Stimulated activated CD8-positive, alpha-beta memory T cell treated with anti-CD3 and anti-CD28 coated beads, Interleukin-4, amount 100 ng/mL, for 48 hours (primary cell): ENCODE measurements at regions not wholly inside any gene's neighbourhood (a gene's known extent, or its start where the extent isn't known, plus 50 kb on each side); places are given as distances from the start of the nearest gene placed in this dataset.
"Not testable (repeated sequence)": the region's sequence is repeated elsewhere in the genome, so short reads cannot be mapped to it uniquely, and the experiment has no call there.

Experiments
- DNase-seq: peaks from one replicate; pipeline ENCODE4 v3.0.0-alpha.2; 2020

DNA sequence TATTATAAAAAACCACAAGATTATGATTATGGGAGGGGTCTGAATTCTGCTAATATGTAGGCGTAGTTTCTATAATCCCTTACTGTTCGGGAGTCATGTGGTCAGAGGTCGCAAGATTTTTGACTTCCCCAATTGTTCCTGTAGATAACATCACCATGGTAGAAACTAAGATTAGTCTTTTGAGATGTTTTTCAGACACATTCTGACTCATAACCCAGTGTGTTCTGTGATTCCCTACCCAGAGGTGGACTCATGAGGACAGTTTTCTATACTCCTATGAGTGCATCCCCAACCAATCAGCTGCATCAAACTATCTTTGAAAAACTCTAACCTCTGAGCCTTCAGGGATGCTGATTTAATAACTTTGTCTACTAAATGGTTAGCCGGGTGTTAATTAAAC, 175.5 kb downstream of the RFPL4B start:
- DNase-seq: no peak

GRCh38 chr6:112524071-112524470, 176.9 kb downstream of the RFPL4B start:
- no peak for DNase-seq

DNA sequence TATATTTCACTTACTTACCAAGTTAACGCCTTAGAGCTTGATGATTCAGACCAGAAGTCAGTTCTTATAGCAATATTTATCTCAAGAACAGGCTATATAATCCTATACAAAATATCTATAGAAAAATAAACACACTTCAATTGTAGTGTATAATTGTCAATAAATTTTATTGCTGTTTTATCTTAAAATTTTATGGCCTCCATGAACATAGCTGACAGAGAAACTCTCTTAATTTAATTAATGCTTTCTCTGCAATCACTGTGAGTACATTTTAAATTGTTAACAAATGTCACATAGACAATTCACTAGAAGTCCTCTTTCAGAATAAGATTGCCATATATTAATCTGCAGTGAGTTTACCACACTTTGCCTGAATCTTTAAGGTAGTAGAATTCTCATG, 178.6 kb downstream of the RFPL4B start:
- DNase-seq: no peak

DNA sequence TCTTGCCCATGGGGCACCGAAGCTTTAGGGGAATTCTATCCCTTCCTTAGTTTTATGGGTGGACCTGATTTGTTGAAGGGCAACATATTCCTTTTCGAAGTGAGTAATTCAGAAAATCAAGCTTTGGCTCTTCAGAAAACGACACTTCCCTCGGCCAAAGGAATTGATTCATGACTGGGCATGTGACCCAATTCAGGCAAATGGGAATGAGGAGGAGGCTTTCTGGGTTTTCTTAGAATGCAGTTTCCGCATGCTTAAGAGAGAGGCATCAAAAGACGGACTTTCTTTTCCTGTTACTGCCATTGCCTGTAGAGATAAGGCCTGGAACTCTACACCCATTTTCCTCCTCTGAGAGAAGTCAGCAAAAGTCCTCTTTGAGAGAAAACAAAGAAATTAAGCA, 179.5 kb downstream of the RFPL4B start:
- no peak for DNase-seq

DNA sequence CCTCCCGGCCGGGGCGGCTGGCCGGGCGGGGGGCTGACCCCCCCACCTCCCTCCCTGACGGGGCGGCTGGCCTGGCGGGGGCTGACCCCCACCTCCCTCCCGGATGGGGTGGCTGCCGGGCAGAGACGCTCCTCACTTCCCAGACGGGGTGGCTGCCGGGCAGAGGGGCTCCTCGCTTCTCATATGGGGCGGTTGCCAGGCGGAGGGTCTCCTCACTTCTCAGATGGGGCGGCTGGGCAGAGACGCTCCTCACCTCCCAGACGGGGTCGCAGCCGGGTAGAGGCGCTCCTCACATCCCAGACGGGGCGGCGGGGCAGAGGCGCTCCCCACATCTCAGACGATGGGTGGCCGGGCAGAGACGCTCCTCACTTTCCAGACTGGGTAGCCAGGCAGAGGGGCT, 181.2 kb downstream of the RFPL4B start:
- not testable (repeated sequence) for DNase-seq

- DNase-seq: no peak
These were observed 188.7 kb downstream of the RFPL4B start for GRCh38 chr6:112535816-112536215.

DNA sequence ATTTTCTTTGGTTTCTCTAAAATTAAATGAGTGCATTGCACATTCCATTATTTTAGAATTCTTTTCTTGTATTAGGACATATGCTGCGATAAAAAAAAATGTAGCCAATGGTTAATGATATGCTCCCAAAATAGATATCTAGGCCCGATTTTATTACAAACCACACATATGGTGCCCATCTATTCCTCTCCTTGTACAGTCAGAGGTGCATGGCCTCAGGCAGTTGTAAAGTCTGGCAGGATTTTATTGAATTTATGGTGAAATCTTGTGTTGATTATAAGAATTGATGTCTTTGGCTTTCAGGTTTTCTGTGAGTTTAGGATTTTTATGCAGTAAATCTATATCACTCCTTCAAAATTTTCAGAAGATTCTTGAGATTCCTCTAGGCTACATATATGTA, 192.2 kb downstream of the RFPL4B start:
- no peak for DNase-seq

GRCh38 chr6:112541847-112542246, 194.7 kb downstream of the RFPL4B start:
- peak; percentile 24 for DNase-seq

DNA sequence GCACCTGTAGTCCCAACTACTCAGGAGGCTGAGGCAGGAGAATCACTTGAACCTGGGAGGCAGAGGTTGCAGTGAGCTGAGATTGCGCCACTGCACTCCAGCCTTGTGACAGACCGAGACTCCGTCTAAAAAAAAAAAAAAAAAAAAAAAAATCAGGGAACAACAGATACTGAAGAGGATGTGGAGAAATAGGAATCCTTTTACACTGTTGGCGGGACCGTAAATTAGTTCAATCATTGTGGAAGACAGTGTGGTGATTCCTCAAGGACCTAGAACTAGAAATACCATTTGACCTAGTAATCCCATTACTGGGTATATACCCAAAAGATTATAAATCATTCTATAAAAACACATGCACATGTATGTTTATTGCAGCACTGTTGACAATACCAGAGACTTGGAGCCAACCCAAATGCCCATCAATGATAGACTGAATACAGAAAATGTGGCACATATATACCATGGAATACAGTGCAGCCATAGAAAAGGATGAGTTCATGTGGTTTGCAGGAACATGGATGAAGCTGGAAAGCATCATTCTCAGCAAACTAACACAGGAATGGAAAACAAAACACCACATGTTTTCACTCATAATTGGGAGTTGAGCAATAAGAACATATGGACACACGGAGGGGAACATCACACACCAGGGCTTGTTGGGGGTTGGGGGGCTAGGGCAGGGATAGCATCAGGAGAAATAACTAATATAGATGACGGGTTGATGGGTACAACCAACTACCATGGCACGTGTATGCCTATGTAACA, 200.4 kb downstream of the RFPL4B start:
- not testable (repeated sequence) for DNase-seq

DNA sequence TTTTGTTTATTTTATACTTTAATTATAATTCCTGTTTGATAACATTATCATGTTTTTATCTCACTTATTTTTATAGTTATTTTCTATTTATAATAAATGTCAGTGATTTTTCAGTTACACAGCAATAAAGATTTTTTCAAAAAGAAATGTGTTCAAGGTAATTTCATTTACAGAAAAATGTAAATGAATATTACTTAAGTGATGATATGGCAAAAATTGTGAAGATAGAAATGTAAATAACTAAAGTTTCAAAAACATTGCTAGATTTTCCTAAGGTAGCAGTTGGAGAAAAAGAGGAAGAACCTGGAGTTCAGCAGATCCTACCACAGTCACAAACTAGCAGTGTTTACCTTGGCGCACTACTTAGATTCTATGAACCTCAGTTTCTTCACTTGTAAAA, 202.6 kb downstream of the RFPL4B start:
- DNase-seq: no peak

GRCh38 chr6:112557435-112557834, 210.3 kb downstream of the RFPL4B start:
- no peak for DNase-seq

GRCh38 chr6:112557961-112558360, 210.8 kb downstream of the RFPL4B start:
- no peak for DNase-seq

GRCh38 chr6:112560651-112561050, 213.5 kb downstream of the RFPL4B start:
- DNase-seq: no peak

GRCh38 chr6:112562301-112563231, 215.4 kb downstream of the RFPL4B start:
- no peak for DNase-seq

DNA sequence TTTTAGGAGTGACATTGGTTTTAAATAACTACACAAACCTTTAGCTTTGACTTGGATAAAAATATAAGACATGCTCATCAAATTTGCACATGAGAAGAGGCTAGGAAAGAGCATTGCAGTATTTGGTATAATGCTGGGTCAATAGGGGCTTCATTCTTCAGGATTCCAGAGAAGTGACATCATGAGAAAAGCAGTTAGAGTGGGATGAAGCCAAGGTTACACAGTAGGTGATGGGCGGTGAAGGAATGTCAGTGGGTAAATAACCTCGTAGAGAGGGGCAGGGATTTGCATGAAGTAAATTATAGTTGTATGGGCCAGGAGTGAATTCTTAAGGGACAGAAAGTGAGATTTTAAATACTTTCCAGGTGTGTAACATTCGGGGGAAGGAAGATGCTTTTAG, 216.2 kb downstream of the RFPL4B start:
- no peak for DNase-seq

- DNase-seq: no peak
These were observed 220.9 kb downstream of the RFPL4B start for GRCh38 chr6:112568066-112568465.

GRCh38 chr6:112571488-112572270, 224.5 kb downstream of the RFPL4B start:
- no peak for DNase-seq

- no peak for DNase-seq
These were observed 227.1 kb downstream of the RFPL4B start for GRCh38 chr6:112574190-112574589.

- no peak for DNase-seq
These were observed 228.2 kb downstream of the RFPL4B start for GRCh38 chr6:112575309-112575834.

DNA sequence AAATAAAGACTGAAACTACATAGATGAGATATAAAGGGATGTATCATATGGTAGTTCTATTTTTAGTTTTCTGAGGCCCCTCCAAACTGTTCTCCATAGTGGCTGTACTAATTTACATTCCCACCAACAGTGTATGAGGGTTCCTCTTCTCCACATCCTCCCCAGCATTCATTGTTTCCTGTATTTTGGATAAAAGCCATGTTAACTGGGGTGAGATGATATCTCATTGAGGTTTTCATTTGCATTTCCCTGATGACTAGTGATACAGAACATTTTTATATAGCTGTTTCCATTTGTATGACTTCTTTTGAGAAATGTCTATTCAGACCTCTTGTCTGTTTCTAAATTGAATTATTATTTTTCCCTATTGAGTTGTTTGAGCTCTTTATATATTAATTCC, 229.3 kb downstream of the RFPL4B start:
- no peak for DNase-seq

DNA sequence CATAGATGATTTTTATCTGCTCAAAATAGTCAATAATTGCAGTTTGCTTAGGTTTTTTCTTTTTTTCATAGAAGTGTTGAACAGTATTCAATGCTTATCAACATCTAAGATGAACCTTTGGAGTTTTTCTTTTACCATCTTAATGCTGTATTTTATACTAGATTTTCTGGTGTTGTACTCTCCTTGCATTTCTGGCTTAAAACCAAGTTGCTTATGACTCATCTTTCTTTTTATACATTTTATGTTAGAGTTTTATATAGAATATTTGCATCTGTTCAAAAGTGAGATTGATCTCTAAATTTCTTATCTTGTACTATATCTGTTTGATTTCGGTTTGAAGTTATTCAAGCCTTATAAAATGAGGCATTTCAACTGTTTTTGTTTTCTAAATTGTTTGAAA, 232.5 kb downstream of the RFPL4B start:
- no peak for DNase-seq

DNA sequence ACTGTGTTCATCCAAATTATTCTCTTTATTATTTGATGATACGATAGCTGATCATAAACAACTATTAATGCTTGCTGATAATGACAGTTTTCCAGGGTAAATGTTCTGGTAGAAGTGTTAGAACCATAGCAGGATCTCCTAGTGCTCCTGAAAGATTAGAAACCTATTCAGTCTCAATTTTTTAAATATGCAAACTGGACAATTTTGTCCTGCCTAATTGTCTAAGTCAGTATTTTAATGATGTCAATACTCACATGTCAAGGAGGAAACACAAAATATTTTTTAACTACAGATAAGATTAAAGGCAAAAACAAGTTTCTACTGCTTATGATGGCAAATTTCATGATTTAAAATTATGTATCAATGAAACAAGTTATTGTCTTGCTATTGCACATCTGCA, 233.9 kb downstream of the RFPL4B start:
- DNase-seq: no peak

DNA sequence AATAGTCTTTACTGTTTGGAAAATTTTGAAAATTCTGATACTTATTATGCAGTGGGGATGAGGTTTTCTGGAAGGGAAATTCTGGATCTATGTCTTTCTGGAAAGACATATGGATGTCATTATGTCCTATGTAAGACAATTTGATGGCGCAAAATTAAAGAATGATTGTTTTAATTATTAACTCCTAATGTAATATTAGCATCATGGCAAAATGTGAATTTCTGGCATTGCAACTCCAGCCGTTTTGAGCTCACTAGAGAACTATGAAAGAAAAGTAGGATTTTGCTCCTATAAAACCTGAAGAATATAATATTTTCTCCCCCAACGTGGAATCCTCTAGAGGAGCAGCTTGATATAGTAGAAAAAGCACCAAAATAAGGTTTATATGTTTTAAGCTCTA, 243.2 kb downstream of the RFPL4B start:
- DNase-seq: no peak
